NB4 (cell line): ENCODE measurements at regions not wholly inside any gene's neighbourhood (a gene's known extent, or its start where the extent isn't known, plus 50 kb on each side); places are given as distances from the start of the nearest gene placed in this dataset.
"Not testable (repeated sequence)": the region's sequence is repeated elsewhere in the genome, so short reads cannot be mapped to it uniquely, and the experiment has no call there.

ENCODE experiments used
- CTCF ChIP-seq: IDR thresholded peaks from one replicate; pipeline ENCODE4 v1.5.1; 2012; ENCODE audit warnings: low read depth, low read length
- MAX ChIP-seq: IDR thresholded peaks from 2 replicates; pipeline ENCODE4 v1.6.1; 2011; ENCODE audit warnings: low read depth, low read length
- POLR2A ChIP-seq: IDR thresholded peaks from 2 replicates; pipeline ENCODE4 v1.6.1; 2011; ENCODE audit warnings: mild to moderate bottlenecking; ENCODE audit not compliant: insufficient read length; ENCODE audit errors: extremely low read depth

GRCh38 chr10:42233461-42234206 is 404.7 kb downstream of the ZNF33B start:
- TF ChIP-seq CTCF, POLR2A, MAX: not testable (repeated sequence)
